GM12874 (cell line): ENCODE measurements at regions not wholly inside any gene's neighbourhood (a gene's known extent, or its start where the extent isn't known, plus 50 kb on each side); places are given as distances from the start of the nearest gene placed in this dataset.

Experiments used
- TF ChIP-seq, protein P1 (sequence below): IDR thresholded peaks from 2 replicates; pipeline ENCODE4 v1.5.1; 2011; ENCODE audit warnings: low read depth, mild to moderate bottlenecking, control low read depth, low read length, moderate library complexity; ENCODE audit not compliant: insufficient read depth

DNA sequence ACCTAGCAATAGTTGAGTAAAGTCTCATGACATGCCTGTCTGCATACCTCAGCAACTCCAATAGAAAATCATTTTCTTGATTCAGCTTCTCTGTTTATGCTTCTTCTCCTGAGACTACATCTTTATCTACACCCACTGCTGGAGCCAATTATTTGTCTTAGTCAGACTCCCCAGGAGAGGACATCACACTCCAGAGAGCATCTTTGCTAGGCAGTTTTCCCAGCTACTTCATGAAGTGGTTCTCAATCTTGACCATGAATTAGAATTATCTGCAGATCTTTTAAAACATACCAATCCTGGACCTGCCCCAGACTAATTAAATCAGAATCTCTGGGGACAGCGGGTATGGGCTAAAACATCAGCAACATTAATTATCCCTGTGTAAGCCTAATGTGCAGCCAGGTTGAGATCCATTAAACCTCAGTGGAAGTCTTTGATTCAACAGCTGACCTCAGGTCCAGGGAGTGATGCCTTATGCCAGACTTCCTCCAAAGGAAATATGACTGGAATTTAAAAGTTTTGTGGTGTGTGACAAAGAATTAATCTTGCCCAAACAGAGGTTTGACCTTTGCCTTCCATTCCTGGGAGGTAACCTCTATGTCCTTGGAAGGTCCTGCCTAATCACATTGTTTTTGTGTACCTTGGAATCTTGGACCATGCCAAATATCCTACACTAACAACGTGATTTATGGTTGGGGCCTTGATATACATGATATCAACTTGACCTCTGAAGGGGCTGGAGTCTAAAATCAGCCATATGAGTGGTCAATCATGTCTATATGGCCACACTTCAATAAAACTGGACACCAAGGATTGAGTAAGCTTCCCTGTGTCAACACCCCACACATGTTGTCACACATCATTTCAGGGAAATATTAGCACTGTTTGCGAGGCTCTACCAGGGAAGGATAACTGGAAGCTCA lies 99.3 kb upstream of the DNAJC10 start:
- TF ChIP-seq, protein P1, sequence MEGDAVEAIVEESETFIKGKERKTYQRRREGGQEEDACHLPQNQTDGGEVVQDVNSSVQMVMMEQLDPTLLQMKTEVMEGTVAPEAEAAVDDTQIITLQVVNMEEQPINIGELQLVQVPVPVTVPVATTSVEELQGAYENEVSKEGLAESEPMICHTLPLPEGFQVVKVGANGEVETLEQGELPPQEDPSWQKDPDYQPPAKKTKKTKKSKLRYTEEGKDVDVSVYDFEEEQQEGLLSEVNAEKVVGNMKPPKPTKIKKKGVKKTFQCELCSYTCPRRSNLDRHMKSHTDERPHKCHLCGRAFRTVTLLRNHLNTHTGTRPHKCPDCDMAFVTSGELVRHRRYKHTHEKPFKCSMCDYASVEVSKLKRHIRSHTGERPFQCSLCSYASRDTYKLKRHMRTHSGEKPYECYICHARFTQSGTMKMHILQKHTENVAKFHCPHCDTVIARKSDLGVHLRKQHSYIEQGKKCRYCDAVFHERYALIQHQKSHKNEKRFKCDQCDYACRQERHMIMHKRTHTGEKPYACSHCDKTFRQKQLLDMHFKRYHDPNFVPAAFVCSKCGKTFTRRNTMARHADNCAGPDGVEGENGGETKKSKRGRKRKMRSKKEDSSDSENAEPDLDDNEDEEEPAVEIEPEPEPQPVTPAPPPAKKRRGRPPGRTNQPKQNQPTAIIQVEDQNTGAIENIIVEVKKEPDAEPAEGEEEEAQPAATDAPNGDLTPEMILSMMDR, result no peak

DNA sequence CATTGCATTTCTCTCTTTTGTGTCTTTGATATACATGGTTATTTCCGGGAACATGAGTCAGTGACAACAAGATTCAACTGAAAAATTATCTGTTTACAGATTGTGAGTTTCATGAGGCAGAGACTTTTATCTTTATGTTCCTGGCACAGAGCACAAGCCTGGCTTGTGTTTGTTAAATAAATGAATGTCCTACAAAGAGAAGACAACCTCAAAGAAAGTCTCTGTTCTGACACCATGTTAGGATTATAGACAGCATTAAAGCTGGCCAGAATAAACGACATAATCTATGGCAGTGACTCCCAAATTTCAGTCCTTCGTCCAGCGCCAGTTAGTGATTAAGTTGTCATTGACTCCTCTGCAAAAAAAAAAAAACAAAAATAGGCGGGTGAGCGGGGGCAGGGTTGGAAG lies 97.4 kb upstream of the DNAJC10 start:
- TF ChIP-seq, protein P1, result no peak

DNA sequence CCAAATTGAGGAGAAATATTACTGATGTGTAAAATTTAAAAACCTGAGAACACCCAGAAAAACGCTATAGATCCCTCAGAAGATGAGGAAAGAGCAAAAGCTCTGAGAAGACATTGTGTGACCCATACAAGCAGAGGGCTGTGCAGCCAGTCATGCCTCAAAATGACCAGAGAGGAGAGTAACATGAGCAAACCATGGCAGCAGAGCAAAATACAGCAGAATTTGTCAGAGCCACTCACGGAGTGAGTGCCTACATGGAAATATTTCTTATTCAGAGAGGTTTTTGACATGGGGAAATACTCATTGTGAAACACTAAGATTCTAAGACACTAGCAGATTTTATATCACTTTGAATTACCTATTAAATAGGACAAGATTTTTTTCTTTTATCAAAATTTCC lies 96.8 kb upstream of the DNAJC10 start:
- TF ChIP-seq, protein P1, result no peak

DNA sequence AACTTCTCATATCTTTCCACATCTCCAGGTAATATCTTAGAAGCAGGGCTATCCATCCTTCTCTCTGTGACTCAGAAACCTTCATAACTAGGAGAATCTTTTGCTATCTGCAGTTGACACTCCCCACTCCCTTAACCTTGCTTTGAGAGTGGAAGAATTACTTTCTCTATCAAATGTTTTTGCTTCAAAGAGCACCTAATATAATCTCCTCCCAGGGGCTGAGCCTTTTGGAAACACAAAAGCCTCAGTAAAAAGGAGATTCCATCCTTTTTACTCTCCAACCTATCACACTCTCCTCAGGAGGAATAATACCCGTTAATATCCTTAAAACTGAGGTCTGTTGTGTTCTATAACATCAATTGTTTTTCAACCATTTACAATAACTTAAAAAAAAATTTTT lies 94.9 kb upstream of the DNAJC10 start:
- TF ChIP-seq, protein P1, result no peak

DNA sequence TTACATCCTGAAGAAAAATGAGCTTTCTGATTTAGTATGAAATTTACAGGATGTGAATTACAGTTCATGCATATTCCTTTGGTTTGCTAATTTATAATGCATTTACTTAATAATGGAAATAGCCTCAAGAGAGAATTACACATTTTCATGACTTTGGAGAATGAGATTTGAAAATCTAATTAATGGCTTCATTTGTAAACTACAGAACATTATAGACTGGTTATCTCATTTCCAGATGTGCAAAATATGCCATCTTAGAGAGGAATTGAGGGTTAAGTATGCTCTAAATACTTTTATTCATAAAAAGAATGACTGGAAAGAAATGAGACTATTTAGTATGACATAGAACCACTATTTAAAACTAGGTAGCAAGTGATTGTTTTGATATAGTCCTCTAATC lies 94.2 kb upstream of the DNAJC10 start:
- TF ChIP-seq, protein P1, result no peak

DNA sequence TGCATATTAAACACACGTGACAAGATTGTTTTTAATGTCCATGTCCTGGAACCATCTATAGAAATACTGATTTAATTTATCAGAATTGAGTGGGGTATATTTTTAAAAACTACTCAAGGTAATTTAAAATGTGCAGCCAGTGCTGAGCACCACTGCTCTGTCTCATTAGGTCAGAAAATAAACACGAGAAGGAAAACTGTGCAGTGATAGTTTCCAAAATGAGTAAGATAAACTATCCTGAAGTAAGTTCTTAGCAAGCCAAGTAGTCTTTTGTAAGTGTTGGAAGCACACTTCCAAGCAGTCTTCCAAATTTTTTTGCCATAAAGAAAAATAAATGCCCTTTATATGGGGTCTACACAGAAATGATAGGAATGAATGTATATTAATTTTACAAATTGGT lies 93.8 kb upstream of the DNAJC10 start:
- TF ChIP-seq, protein P1, result no peak

DNA sequence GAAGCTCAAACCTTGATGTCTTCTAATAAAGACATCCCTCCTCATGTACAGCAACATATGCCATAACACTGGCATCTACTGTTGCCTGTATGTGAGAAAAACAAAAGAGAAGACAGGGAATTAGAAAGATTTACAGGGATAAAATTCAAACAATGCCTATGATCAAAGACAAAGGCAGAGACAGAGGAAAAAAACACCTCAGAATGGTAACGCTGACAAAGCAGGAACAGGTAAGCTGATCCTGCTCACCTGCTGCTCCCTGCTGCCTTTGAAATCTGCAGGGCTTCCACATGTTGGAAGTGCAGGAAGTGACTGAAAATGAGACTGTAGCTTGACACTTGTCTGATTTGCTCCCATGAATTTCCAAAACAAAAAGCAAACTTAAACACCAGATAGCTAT lies 90.2 kb upstream of the DNAJC10 start:
- TF ChIP-seq, protein P1, result no peak
